ENCODE measurements at regions not wholly inside any gene's neighbourhood (a gene's known extent, or its start where the extent isn't known, plus 50 kb on each side); places are given as distances from the start of the nearest gene placed in this dataset.

DNA sequence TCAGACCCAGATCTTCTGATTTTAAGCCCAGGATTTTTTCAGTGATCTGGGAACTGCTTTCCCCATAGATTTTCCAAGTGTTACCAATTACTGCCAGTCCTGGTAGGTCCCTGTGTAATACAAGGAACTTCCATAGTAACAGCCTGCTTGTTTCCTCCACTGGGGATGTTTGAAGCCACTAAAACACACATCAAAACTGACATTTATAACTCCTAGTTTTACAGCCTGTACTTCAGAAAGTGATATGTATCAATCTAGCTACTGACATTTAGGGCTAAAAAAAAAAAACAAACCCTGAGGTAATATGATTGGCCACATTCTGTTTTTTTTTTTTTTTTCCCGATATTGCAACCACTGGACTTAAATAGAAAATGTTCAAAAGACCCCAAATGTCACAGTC, 166.9 kb upstream of the SP4 start:
- intact Hi-C loops (cut with micrococcal nuclease), result no loop called here
- DNase-seq, result no peak
- ATAC-seq, result no peak

- DNase-seq (no peak), ATAC-seq (no peak)
- intact Hi-C loops (cut with micrococcal nuclease), result no loop called here
Measured at GRCh38 chr7:21261627-21262594, 166.0 kb upstream of the SP4 start.

- ATAC-seq (no peak), DNase-seq (no peak)
- intact Hi-C loops (cut with micrococcal nuclease), result no loop called here
Measured at GRCh38 chr7:21269021-21269420, 158.9 kb upstream of the SP4 start.

- ATAC-seq (no peak), DNase-seq (no peak)
- intact Hi-C loops (cut with micrococcal nuclease), result no loop called here
Measured at GRCh38 chr7:21276471-21277035, 151.3 kb upstream of the SP4 start.

DNA sequence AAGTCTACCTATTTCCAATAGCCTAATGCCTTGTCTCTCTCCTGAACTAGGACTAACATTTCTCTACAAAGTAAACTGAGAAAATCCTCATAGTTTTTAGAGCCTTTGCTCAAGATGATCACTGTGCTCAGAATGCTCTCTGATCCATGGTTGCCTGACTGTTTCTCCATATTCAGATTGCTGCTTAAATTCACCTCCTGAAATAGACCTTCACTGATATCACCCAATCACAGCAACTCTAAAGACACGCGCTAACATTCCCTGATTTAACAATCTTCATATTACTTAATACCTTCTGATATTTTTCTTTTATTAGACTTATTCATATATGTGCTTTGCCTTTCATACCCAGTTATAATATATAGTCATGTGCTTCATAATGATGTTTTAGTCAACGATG, 148.9 kb upstream of the SP4 start:
- intact Hi-C loops (cut with micrococcal nuclease), result no loop called here
- ATAC-seq (no peak), DNase-seq (no peak)

- ATAC-seq (no peak), DNase-seq (no peak)
- intact Hi-C loops (cut with micrococcal nuclease), result no loop called here
Measured at GRCh38 chr7:21281193-21281592, 146.7 kb upstream of the SP4 start.

DNA sequence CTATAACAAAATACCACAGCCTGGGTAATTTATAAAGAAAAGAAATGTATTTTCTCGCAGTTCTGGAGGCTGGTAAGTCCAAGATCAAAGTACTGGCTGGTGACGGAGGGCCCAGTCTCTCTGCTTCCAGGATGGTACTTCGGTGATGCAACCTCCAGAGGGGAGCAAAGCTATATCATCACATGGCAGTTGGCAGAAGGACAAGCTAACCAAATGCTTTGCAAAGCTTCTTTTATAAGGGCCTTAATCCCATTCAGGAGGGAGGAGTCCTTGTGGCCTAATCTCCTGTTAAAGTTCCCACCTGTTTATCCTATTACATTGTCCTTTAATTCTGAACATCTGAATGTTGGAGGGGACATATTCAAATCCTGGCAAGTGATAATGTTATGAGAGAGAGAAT, 134.1 kb upstream of the SP4 start:
- DNase-seq (no peak), ATAC-seq (no peak)
- intact Hi-C loops (cut with micrococcal nuclease), result no loop called here

GRCh38 chr7:21299766-21300165, 128.1 kb upstream of the SP4 start:
- ATAC-seq (no peak), DNase-seq (no peak)
- intact Hi-C loops (cut with micrococcal nuclease), result no loop called here

- DNase-seq, result no peak
- no peak for ATAC-seq
- intact Hi-C loops (cut with micrococcal nuclease), result no loop called here
Measured at GRCh38 chr7:21300692-21301091, 127.2 kb upstream of the SP4 start.

- intact Hi-C loops (cut with micrococcal nuclease), result no loop called here
- DNase-seq (no peak), ATAC-seq (no peak)
Measured at GRCh38 chr7:21304808-21305375, 123.0 kb upstream of the SP4 start.

- intact Hi-C loops (cut with micrococcal nuclease), result no loop called here
- DNase-seq (no peak), ATAC-seq (no peak)
Measured at GRCh38 chr7:21305455-21306235, 122.2 kb upstream of the SP4 start.

- DNase-seq (no peak), ATAC-seq (no peak)
- intact Hi-C loops (cut with micrococcal nuclease), result no loop called here
Measured at GRCh38 chr7:21314954-21315353, 112.9 kb upstream of the SP4 start.

GRCh38 chr7:21317966-21318915, 109.6 kb upstream of the SP4 start:
- intact Hi-C loops (cut with micrococcal nuclease), result no loop called here
- ATAC-seq, result no peak
- DNase-seq, result no peak

- intact Hi-C loops (cut with micrococcal nuclease), result no loop called here
- DNase-seq (no peak), ATAC-seq (no peak)
Measured at GRCh38 chr7:21318916-21319270, 109.0 kb upstream of the SP4 start.

DNA sequence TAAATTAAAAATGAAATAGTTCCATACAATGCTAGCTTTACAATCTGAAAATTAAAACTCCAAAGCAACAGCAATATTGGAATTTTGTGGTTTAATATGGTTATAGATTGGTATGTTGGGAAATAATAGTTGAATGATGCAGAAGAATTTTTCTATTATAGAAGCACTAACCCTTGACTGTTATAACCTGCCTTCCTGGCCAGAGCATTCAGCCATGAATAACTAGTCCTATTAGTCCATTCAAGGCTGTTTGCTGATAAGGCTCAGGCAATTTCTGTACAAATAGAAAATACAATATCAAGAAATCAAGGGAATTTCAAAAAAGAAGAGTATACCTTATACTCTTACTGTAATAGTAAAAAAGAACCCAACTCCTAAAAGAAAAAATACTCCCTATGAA, 101.6 kb upstream of the SP4 start:
- DNase-seq, result no peak
- intact Hi-C loops (cut with micrococcal nuclease), result no loop called here
- no peak for ATAC-seq

GRCh38 chr7:21326921-21327320, 101.0 kb upstream of the SP4 start:
- intact Hi-C loops (cut with micrococcal nuclease), result no loop called here
- no peak for ATAC-seq

DNA sequence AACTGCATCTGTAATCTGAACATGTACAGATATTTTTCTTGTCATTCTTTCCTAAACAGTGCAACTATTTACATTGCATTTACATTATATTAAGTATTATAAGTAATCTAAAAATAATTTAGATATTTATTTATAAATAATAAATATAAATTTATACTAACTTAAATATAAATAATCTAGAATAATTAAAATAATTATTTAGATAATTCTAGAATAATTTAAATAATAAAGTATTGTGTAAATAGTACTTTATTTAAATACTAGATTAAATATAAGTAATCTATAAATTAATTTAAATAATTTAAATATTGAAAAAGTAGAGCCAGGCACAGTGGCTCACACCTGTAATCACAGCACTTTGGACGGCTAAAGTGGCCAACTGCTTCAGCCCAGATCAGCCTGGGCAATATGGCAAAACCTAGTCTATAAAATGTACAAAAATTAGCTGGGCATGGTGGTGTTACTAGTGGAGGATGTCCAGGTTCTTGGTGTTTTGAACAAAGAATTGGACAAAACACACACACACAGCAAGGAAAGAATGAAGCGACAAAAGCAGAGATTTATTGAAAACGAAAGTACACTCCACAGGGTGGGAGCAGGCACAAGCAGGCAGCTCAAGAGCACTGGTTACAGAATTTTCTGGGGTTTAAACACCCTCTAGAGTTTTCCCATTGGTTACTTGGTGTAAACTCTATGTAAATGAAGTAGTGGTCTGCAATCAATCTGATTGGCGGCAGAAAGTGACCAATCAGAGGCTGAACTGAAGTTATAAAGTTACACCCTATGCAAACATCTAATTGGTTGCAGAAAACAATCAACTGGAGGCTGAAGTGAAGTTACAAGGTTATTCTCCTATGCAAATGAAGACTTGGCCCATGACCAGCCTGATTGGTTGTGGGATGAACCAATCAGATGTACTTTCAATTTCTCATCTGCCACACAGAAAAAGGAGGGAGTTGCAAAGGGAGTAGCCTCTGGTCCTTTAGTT, 100.2 kb upstream of the SP4 start:
- intact Hi-C loops (cut with micrococcal nuclease), result no loop called here
- DNase-seq, result no peak
- ATAC-seq, result no peak

More at GRCh38 chr7:21326921-21327320, 101.0 kb upstream of the SP4 start:
- no peak for DNase-seq
